Skin epidermis (tissue), 12 donors: ENCODE measurements at regions not wholly inside any gene's neighbourhood (a gene's known extent, or its start where the extent isn't known, plus 50 kb on each side); places are given as distances from the start of the nearest gene placed in this dataset.
"Not testable (repeated sequence)": the region's sequence is repeated elsewhere in the genome, so short reads cannot be mapped to it uniquely, and the experiment has no call there.

ENCODE experiments used
- H3K27ac ChIP-seq, 21 experiments: fragments of 200-600 bp; sonication (generic) in 11 of 21; one replicate each; pipeline ENCODE4 v1.5.0; 2020; ENCODE audit warnings: mild to moderate bottlenecking in 3 of 21, inconsistent platforms in 2 of 21, moderate library complexity in 2 of 21
- H3K4me3 ChIP-seq, 7 experiments: fragments of 200-600 bp; sonication (generic) in 2 of 7; one replicate each; pipeline ENCODE4 v1.5.0; 2020; ENCODE audit warnings: inconsistent platforms in 2 of 7, mild to moderate bottlenecking in 2 of 7, moderate library complexity in 1 of 7

DNA sequence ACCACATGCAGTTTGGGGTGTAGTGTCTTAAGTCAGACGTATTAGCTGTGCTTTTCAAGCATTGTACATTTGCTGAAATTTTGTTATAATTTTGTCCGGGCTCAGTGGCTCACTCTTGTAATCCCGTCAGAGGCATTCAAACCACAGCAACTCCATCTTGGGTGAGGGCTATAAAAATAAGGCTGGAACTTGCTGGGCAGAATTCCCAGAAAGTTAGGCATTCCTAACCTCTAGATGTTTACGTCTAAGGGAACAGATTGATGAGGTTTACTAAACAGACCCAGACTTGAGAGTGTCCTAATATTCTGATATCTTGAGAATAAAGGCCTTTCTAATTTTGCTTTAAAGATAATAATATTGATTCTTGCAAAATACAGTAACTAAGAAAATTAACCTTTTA, 957.8 kb downstream of the NXPH1 start:
- Histone ChIP-seq H3K27ac (no peak overlapping the region), H3K4me3 (no peak overlapping the region)

DNA sequence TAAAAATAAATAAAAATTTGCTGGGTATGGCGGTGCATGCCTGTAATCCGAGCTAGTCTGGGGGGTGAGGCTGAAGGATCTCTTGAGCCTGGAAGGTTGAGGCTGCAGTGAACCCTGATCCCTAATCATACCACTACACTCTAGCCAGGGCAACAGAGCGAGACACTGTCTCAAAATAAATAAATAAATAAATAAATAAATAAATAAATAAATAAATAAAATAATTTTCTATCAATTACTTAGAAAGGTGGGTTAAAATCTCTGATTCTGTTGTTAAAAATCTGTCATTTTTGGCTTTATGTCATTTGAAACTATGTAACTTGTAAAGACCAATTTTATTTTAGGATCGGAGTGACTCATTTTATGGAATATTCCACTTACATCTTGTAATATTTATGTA, 958.6 kb downstream of the NXPH1 start:
- no peak overlapping the region for H3K27ac ChIP-seq
- no peak overlapping the region for H3K4me3 ChIP-seq

DNA sequence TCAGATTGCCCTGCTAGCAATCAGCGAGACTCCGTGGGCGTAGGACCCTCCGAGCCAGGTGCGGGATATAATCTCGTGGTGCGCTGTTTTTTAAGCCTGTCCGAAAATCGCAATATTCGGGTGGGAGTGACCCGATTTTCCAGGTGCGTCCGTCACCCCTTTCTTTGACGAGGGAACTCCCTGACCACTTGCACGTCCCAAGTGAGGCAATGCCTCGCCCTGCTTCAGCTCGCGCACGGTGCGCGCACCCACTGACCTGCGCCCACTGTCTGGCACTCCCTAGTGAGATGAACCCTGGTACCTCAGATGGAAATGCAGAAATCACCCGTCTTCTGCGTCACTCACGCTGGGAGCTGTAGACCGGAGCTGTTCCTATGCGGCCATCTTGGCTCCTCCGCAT, 971.0 kb downstream of the NXPH1 start:
- not testable (repeated sequence) for H3K4me3 ChIP-seq, H3K27ac ChIP-seq

DNA sequence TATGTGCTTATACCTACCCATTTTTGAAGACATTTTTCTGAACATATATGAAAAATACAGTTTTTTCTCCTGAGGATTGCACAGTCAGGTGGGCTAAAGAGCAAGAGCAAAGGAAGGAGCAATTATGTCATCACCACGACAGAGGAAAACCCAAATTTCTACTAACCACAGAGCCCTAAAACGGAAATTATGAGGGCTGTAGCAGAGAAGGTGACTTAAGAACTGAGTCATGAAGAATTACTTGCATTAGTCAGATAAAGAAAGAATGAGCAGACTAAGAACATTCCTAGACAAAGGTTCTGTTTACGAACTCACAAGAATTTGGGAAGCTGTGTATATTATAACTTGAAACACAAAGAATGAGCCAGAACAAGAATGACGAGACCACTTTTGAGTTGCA, 974.4 kb downstream of the NXPH1 start:
- no peak overlapping the region for H3K4me3 ChIP-seq
- no peak overlapping the region for H3K27ac ChIP-seq

DNA sequence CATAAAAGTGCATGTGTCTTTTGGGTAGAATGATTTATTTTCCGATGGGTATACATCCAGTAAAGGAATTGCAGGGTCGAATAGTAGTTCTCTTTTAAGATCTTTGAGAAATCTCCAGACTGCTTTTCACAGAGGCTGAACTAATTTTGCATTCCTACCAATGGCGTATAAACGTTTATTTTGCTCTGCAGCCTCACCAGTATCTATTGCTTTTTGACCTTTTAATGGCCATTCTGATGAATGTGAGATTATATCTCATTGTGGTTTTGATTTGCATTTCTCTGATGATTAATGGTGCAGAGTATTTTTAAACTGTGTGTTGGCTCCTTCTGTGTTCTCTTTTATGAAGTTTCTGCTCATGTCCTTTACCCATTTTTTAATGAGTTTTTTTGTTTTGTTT, 1020.1 kb downstream of the NXPH1 start:
- Histone ChIP-seq H3K27ac (no peak overlapping the region), H3K4me3 (no peak overlapping the region)

DNA sequence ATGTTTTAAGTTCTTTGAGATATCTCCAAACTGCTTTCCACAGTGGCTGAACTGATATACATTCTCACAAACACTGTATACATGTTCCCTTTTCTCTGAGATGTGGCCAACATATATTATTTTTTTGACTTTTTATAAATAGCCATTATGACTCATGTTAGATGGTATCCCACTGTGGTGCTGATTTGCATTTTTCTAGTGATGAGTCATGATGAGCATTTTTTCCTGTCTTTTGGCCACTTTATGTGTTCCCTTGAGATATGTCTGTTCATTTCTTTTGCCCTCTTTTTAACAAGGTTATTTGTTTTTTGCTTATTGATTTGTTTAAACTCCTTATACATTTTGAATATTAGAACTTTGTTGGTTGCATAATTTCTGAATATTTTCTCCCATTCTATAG, 1055.1 kb downstream of the NXPH1 start:
- no peak overlapping the region for H3K27ac ChIP-seq
- no peak overlapping the region for H3K4me3 ChIP-seq

DNA sequence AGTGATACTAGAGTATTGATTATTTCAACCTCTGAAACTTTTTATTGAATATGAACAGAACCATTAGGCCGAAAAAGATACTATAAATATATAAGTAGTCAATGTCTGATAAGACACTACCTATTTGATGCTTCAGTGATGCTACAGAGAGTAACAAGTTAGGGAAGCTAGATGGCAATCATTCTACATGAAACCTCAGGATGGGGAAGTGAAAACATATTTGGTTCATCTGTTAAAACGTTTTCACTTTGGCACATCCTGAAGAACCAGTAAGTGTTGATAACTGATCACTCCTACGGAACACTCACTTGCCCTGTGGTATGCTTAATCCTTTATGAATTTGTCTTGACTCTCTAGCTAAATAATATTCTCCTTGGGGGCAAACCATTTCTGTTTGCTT, 1064.9 kb downstream of the NXPH1 start:
- Histone ChIP-seq H3K4me3 (no peak overlapping the region), H3K27ac (no peak overlapping the region)

DNA sequence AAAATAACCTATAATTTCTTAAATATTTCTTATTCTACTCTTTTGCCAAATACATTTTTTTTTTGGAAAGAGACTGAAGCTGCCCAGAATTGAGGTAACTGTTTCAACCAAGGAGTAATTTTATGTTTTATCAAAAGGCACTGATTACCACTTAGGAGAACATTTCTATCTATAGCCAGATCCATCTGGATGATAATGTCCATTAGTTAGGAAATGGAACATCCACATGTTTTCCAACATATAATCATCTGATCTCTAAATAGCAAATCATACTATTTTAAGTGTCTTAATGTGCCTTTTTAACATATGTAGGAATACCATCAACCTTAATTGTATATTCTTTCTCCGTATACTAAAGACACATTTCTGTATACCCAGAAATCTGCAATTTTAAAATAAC, 1068.9 kb downstream of the NXPH1 start:
- H3K4me3 ChIP-seq = no peak overlapping the region
- no peak overlapping the region for H3K27ac ChIP-seq

DNA sequence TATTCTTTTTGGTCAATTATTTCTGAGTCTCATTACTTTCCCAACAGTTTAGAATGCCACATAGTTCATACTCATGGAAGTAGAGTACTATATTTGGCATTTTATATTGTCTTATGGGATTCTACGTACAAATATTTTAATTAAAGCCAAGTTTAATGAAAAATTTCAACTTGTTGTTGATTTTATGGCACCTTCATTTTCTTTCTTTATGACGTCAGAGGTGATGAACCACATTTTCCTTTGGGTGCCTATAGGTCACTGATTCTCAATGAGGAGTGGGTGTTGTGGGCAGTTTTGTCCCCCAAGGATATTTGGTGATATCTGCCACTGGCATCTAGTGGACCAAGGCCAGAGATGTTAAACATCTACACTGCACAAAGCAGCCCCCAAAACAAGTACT, 1071.3 kb downstream of the NXPH1 start:
- Histone ChIP-seq H3K27ac (no peak overlapping the region), H3K4me3 (no peak overlapping the region)

DNA sequence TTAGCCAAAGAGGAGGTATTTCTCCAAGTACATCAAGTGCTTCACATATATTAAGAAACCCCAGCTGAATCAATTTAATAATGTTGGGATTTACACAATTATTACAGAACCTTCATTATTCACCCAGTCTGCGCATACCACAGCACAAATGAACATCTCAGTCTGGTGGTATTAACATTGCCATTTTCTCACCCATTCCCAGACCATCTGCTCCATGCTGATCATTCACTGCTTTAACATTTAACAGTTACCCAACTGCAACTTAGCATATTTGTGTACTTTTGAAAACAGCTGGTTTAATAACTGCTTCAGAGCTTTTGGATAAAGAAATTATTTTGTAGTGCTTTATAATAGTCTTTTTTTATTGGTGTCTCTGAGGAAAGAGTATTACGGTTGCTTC, 1072.1 kb downstream of the NXPH1 start:
- no peak overlapping the region for H3K27ac ChIP-seq
- H3K4me3 ChIP-seq = no peak overlapping the region

DNA sequence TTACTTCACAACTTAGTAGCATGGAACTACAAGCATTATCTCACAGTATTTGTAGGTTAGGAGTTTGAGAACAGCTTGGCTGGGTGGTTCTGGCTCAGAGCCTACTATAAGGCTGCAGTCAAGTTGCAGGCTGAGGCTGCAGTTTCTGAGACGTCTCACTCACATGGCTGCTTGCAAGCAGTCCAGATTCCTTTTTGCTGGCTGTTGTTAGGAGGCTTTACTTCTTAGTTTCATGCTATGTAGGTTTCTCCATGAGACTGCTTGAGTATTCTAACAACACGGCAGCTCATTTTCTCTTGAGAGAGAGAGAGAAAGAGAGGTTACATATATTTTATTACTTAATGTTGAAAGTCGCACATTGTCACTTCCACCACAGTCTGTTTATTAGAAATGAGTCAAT, 1073.9 kb downstream of the NXPH1 start:
- Histone ChIP-seq H3K4me3 (no peak overlapping the region), H3K27ac (no peak overlapping the region)

DNA sequence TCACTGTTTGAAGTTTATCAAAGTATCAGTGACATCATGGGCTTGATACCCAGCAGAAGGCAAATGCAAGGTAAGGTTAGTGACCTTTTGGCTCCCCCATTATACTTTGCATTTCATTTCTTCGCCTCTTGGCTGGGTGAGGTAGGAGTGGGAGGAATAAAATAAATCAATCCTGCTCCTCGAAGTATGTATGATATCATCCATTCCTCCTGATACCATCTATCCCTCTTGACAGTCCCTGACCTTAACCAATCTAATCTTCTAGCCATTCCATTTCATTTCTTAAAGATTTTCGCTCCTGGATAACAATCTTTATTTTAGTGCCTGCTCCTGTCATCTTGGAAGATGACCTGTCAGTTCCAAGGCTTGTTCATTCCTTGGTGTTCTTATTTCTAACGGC, 1083.3 kb downstream of the NXPH1 start:
- no peak overlapping the region for H3K27ac ChIP-seq

DNA sequence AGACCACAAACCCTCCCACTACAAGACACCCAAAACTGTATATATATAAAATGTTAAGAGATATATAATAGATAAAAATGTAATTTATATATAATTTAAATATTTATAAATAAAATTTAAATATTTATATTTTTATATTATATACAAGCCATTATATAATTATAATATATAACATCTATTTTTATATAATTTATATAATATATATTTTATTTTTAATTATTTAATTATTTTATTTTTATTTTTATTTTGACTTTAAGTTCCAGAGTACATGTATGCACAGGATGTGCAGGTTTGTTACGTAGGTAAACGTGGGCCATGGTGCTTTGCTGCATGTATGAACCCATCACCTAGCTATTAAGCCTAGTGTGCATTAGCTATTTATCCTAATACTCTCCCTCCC, 1090.2 kb downstream of the NXPH1 start:
- H3K27ac ChIP-seq = no peak overlapping the region
- no peak overlapping the region for H3K4me3 ChIP-seq

More for the DNA sequence above, 1083.3 kb downstream of the NXPH1 start:
- H3K4me3 ChIP-seq = no peak overlapping the region

DNA sequence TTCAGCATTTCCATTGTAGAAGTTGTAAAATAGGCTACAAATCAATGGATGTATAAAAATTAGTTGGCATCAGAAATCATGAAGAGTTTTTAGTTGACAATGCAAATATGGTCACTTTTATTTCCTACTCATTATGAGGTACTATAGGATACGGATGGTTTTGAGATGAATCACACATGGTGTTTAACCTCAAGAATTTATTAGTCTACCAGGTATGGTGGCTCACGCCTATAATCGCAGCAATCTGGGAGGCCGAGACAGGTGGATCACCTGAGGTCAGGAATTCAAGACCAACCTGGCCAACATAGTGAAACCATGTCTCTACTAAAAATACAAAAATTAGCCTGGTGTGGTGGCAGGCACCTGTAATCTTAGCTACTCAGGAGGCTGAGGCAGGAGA, 1119.0 kb downstream of the NXPH1 start:
- H3K4me3 ChIP-seq, H3K27ac ChIP-seq: not testable (repeated sequence)

DNA sequence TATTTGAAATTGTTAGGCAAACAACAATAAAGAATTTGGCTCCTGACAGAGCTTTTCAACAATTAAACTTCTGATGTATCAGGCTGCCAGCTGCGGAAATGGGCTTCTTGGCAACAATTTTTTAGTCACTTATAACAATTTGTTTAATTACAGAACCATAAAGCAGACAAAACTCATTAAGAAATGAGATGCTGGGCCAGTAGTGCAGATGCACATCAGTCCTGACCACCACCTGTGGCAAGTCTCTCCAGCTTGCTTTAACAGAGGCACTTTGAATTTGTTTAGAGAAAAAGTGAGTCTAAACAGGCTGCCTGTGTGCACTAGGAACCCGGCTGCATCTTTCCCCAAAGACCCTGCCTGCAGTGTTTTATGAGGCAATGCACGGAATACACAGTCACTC, 1124.4 kb downstream of the NXPH1 start:
- Histone ChIP-seq H3K4me3 (no peak overlapping the region), H3K27ac (no peak overlapping the region)

DNA sequence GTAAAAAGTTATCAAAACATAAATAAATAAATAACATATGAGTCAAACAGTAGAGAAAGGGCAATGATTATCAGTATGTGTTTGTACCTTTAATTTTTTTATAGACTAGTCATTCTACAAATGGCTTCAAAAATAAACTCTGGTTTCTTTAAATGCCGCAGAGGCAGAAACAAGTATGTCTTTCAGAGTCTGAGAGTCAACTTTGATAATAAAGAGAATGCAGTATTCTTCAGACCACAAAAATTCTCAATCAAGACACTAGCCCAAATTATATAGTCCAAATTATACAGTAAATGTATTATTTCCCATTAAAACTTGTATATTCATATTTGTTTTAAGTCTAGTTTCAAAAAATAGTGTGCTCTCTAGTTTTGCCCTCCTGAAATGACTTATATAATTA, 1142.3 kb downstream of the NXPH1 start:
- H3K4me3 ChIP-seq = no peak overlapping the region
- H3K27ac ChIP-seq = no peak overlapping the region

DNA sequence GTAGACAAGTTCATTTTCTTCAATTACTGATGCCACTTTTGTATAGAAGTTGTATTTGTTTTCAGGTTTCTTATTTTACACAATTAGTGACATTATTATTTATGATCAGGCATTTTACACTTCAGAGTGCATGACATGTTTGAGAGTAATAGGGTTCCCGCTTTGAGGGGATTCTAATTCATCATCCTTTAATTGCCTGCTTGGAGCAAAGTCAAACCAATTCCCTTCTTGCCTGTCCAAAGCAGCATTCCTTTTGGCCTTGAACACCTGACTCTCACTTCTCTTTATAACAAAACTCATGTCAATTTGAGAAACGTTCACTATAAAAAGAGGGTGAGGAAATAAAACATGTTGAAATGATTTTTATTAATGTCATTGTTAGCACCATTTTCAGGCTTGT, 1149.4 kb downstream of the NXPH1 start:
- Histone ChIP-seq H3K4me3 (no peak overlapping the region), H3K27ac (no peak overlapping the region)

DNA sequence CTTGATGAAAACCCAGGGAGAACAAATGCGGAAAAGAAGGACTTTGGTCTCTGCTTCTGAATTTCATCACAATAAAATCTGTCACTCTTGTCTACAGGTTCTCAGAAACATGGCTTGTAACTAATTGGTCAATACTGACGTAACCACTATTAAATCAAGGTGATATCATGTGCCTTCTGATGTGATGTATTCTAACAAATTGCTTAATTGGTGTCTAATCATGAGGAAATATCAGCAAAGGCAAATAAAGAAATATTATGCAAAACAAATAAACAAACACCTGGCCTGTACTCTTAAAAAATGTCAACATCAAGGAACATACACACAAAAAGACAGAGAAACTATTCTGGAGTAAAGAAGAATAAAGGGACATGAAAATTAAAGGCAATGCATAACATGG, 1165.0 kb downstream of the NXPH1 start:
- no peak overlapping the region for H3K4me3 ChIP-seq

DNA sequence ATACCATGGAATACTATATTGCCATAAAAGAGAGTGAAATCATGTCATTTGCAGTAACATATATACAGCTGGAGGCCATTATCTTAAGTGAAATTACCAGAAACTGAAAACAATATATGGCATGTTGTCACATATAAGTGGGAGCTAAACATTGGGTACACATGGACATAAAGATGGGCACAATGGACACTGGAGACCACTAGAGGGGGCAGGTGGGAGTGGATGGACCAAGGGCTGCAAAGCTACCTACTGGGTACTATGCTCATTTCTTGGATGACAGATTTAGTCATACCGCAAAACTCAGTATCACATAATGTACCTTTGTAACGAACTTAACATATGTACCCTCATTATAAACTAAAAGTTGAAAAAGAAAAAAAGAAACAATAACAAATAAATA, 1167.6 kb downstream of the NXPH1 start:
- no peak overlapping the region for H3K4me3 ChIP-seq
- H3K27ac ChIP-seq = no peak overlapping the region

More for the DNA sequence above, 1165.0 kb downstream of the NXPH1 start:
- no peak overlapping the region for H3K27ac ChIP-seq

DNA sequence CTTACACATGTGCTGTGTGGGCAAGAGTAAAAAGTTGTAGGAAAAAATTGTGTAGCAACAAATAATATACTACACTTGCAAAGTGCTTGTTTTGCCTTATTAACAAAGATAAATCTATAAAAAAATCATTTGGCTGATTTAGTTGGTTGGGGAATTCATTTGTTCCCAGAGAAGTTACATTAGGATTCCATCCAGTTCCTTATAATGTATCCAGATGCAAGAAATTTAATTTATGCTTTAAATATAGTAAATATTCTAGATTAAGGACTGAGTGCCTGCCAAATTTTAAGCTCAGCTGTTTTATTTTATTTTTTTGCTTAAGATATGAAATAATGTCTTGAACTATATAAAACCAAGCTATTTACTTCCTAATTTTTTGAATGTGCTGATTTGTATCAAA, 1169.9 kb downstream of the NXPH1 start:
- Histone ChIP-seq H3K27ac (no peak overlapping the region), H3K4me3 (no peak overlapping the region)

DNA sequence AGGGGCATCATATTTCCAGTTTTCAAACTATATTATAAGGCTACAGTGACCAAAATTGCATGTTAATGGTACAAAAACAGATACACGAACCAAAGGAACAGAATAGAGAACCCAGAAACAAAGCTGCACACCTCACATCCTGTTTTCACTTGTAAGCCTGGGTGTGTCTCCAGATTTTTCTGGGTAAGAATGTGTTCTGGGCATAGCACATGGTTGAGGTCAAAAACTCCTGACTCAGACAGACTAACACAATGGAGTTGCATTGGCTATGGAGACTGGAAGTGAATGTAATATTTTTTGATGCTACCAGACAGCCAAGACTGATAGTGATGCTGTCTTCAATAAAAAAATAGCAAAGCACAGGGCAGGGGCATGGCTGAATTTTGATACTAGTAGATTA, 1175.2 kb downstream of the NXPH1 start:
- Histone ChIP-seq H3K4me3 (no peak overlapping the region), H3K27ac (no peak overlapping the region)

DNA sequence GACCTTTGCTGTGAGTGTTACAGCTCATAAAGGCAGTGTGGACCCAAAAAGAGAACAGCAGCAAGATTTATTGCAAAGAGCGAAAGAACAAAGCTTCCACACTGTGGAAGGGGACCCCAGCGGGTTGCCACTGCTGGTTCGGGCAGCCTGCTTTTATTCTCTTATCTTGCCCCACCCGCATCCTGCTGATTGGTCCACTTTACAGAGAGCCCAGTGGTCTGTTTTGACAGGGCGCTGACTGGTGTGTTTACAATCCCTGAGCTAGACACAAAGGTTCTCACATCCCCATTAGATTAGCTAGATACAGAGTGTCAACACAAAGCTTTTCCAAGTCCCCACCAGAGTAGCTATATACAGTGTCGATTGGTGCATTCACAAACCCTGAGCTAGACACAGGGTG, 1187.5 kb downstream of the NXPH1 start:
- H3K27ac ChIP-seq, H3K4me3 ChIP-seq: not testable (repeated sequence)

DNA sequence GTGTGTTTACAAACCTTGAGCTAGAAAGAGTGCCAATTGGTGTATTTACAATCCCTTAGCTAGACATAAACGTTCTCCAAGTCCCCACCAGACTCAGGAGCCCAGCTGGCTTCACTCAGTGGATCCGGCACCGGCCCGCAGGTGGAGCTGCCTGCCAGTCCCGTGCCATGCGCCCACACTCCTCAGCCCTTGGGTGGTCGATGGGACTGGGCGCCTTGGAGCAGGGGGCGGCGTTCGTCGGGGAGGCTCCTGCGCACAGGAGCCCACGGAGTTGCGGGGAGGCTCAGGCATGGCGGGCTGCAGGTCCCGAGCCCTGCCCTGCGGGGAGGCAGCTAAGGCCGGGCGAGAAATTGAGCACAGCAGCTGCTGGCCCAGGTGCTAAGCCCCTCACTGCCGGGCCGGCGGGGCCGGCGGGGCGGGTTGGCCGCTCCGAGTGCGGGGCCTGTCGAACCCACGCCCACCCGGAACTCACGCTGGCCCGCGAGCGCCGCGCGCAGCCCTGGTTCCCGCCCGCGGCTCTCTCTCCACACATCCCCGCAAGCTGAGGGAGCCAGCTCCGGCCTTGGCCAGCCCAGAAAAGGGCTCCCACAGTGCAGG, 1188.0 kb downstream of the NXPH1 start:
- H3K27ac ChIP-seq, H3K4me3 ChIP-seq: not testable (repeated sequence)
